HepG2 (cell line): ENCODE measurements at regions not wholly inside any gene's neighbourhood (a gene's known extent, or its start where the extent isn't known, plus 50 kb on each side); places are given as distances from the start of the nearest gene placed in this dataset.

Source experiments
- AGO2 ChIP-seq: fragments of 200-400 bp; formaldehyde crosslinking; optimal IDR thresholded peaks from 2 replicates; pipeline ENCODE3; 2017; ENCODE audit warnings: mild to moderate bottlenecking, low read depth, low read length, moderate library complexity
- CEBPB ChIP-seq: IDR thresholded peaks from 2 replicates; pipeline ENCODE4 v1.6.1; 2011; ENCODE audit warnings: low read depth, low read length, improper control_type of control experiment, borderline replicate concordance
- CREB1 ChIP-seq, 2 experiments: fragments of 450-650 bp in 1 of 2; IDR thresholded peaks; 2 replicates each; pipeline ENCODE4 v1.6.1; 2016 to 2017; ENCODE audit warnings: control low read depth in 1 of 2, mild to moderate bottlenecking in 1 of 2, missing compliant biosample characterization in 1 of 2, missing genetic modification characterization in 1 of 2
- GFI1 ChIP-seq: sonication (generic); formaldehyde crosslinking; IDR thresholded peaks from 2 replicates; pipeline ENCODE4 v1.5.0; 2020; ENCODE audit warnings: missing genetic modification reagents, mild to moderate bottlenecking, borderline replicate concordance
- KAT8 ChIP-seq: IDR thresholded peaks from 2 replicates; pipeline ENCODE4 v1.6.1; 2016; ENCODE audit warnings: missing genetic modification reagents, missing compliant biosample characterization
- NBN ChIP-seq: fragments of 450-650 bp; conservative IDR thresholded peaks from 2 replicates; pipeline ENCODE4 v1.6.1; 2017
- RFX1 ChIP-seq: fragments of 450-650 bp; IDR thresholded peaks from 2 replicates; pipeline ENCODE4 v1.6.1; 2017
- SIN3A ChIP-seq: IDR thresholded peaks from 2 replicates; pipeline ENCODE4 v1.6.1; 2011; ENCODE audit warnings: low read depth, mild to moderate bottlenecking, control low read depth, low read length, borderline replicate concordance
- SOX6 ChIP-seq, 2 experiments: fragments of 450-650 bp in 1 of 2; sonication (generic) in 1 of 2; formaldehyde crosslinking in 1 of 2; IDR thresholded peaks; 2 replicates each; pipeline versions ENCODE4 v1.4.0 to v1.6.1; 2017 to 2020; ENCODE audit warnings: antibody characterized with exemption in 1 of 2, mild to moderate bottlenecking in 1 of 2, missing genetic modification reagents in 1 of 2
- SP4 ChIP-seq: sonication (generic); formaldehyde crosslinking; IDR thresholded peaks from 2 replicates; pipeline ENCODE4 v1.8.1; 2023; ENCODE audit warnings: mild to moderate bottlenecking, missing genetic modification reagents
- TBX3 ChIP-seq: fragments of 450-650 bp; IDR thresholded peaks from 2 replicates; pipeline ENCODE4 v1.6.1; 2017; ENCODE audit warnings: antibody characterized with exemption, mild to moderate bottlenecking, inconsistent platforms, borderline replicate concordance
- ZFP41 ChIP-seq: sonication (generic); formaldehyde crosslinking; IDR thresholded peaks from 2 replicates; pipeline ENCODE4 v1.4.0; 2020; ENCODE audit warnings: mild to moderate bottlenecking, missing genetic modification reagents, borderline replicate concordance
- ZNF207 ChIP-seq: fragments of 450-650 bp; IDR thresholded peaks from 2 replicates; pipeline ENCODE4 v1.6.1; 2016; ENCODE audit warnings: antibody characterized with exemption, borderline replicate concordance
- ZNF224 ChIP-seq: sonication (generic); formaldehyde crosslinking; IDR thresholded peaks from 2 replicates; pipeline ENCODE4 v1.5.0; 2020; ENCODE audit warnings: mild to moderate bottlenecking, missing genetic modification reagents
- ZNF264 ChIP-seq: sonication (generic); formaldehyde crosslinking; IDR thresholded peaks from 2 replicates; pipeline ENCODE4 v1.4.0; 2020; ENCODE audit warnings: missing genetic modification reagents
- ZNF282 ChIP-seq: fragments of 450-650 bp; IDR thresholded peaks from 2 replicates; pipeline ENCODE4 v1.6.1; 2018; ENCODE audit not compliant: partially characterized antibody
- TF ChIP-seq, protein P1 (sequence below): sonication (generic); formaldehyde crosslinking; IDR thresholded peaks from 2 replicates; pipeline ENCODE4 v1.5.1; 2020; ENCODE audit warnings: mild to moderate bottlenecking, missing genetic modification reagents, borderline replicate concordance
- TF ChIP-seq, protein P2 (sequence below): sonication (generic); formaldehyde crosslinking; conservative IDR thresholded peaks from 2 replicates; pipeline ENCODE4 v1.4.0; 2020; ENCODE audit warnings: missing genetic modification reagents
- TF ChIP-seq, protein P3 (sequence below): sonication (generic); formaldehyde crosslinking; IDR thresholded peaks from 2 replicates; pipeline ENCODE4 v1.5.0; 2020; ENCODE audit warnings: missing genetic modification reagents

DNA sequence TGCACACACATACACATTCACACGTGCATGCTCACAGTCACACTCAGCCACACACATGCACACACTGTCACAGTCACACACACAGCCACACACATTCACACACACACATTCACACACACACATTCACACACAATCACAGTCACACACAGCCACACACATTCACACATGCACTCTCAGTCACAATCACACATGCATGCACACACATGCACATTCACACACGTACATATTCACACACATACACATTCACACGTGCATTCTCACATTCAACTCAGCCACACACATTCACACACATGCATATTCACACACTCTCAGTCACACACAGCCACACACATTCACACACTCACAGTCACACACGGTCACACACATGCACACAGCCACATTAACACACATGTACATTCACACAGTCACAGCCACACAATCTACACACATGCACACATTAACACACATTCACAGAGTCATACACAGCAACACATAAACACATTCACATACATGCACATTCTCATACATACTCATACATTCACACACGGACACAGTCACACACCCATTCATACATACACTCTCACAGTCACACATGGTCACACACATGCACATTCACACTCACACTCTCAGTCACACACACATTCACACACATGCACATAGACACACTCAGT, 239.8 kb downstream of the EIPR1 start (continued):
- TF ChIP-seq CREB1 (IDR thresholded peaks at IDR 0.05) (peak; percentile 34; the same call in 1 of the 2 replicates), CREB1 (CRISPR knock-in tag; IDR thresholded peaks at IDR 0.05) (no peak), SP4 (CRISPR knock-in tag) (no peak), ZFP41 (no peak), ZNF264 (CRISPR knock-in tag) (no peak), KAT8 (no peak), TBX3 (no peak), RFX1 (no peak), GFI1 (CRISPR knock-in tag) (no peak), SOX6 (IDR thresholded peaks at IDR 0.05) (0 out of 2 replicates have a peak, but pooled peaks have one; percentile 10), SOX6 (CRISPR knock-in tag; IDR thresholded peaks at IDR 0.05) (no peak), NBN (0 out of 2 replicates have a peak, but pooled peaks have one; percentile 14), AGO2 (no peak), ZNF207 (peak; percentile 95), ZNF224 (no peak), ZNF282 (peak; percentile 6), SIN3A (no peak), CEBPB (no peak)
- TF ChIP-seq, protein P1, sequence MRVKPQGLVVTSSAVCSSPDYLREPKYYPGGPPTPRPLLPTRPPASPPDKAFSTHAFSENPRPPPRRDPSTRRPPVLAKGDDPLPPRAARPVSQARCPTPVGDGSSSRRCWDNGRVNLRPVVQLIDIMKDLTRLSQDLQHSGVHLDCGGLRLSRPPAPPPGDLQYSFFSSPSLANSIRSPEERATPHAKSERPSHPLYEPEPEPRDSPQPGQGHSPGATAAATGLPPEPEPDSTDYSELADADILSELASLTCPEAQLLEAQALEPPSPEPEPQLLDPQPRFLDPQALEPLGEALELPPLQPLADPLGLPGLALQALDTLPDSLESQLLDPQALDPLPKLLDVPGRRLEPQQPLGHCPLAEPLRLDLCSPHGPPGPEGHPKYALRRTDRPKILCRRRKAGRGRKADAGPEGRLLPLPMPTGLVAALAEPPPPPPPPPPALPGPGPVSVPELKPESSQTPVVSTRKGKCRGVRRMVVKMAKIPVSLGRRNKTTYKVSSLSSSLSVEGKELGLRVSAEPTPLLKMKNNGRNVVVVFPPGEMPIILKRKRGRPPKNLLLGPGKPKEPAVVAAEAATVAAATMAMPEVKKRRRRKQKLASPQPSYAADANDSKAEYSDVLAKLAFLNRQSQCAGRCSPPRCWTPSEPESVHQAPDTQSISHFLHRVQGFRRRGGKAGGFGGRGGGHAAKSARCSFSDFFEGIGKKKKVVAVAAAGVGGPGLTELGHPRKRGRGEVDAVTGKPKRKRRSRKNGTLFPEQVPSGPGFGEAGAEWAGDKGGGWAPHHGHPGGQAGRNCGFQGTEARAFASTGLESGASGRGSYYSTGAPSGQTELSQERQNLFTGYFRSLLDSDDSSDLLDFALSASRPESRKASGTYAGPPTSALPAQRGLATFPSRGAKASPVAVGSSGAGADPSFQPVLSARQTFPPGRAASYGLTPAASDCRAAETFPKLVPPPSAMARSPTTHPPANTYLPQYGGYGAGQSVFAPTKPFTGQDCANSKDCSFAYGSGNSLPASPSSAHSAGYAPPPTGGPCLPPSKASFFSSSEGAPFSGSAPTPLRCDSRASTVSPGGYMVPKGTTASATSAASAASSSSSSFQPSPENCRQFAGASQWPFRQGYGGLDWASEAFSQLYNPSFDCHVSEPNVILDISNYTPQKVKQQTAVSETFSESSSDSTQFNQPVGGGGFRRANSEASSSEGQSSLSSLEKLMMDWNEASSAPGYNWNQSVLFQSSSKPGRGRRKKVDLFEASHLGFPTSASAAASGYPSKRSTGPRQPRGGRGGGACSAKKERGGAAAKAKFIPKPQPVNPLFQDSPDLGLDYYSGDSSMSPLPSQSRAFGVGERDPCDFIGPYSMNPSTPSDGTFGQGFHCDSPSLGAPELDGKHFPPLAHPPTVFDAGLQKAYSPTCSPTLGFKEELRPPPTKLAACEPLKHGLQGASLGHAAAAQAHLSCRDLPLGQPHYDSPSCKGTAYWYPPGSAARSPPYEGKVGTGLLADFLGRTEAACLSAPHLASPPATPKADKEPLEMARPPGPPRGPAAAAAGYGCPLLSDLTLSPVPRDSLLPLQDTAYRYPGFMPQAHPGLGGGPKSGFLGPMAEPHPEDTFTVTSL = no peak
- TF ChIP-seq, protein P2, sequence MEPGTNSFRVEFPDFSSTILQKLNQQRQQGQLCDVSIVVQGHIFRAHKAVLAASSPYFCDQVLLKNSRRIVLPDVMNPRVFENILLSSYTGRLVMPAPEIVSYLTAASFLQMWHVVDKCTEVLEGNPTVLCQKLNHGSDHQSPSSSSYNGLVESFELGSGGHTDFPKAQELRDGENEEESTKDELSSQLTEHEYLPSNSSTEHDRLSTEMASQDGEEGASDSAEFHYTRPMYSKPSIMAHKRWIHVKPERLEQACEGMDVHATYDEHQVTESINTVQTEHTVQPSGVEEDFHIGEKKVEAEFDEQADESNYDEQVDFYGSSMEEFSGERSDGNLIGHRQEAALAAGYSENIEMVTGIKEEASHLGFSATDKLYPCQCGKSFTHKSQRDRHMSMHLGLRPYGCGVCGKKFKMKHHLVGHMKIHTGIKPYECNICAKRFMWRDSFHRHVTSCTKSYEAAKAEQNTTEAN = no peak
- TF ChIP-seq, protein P3, sequence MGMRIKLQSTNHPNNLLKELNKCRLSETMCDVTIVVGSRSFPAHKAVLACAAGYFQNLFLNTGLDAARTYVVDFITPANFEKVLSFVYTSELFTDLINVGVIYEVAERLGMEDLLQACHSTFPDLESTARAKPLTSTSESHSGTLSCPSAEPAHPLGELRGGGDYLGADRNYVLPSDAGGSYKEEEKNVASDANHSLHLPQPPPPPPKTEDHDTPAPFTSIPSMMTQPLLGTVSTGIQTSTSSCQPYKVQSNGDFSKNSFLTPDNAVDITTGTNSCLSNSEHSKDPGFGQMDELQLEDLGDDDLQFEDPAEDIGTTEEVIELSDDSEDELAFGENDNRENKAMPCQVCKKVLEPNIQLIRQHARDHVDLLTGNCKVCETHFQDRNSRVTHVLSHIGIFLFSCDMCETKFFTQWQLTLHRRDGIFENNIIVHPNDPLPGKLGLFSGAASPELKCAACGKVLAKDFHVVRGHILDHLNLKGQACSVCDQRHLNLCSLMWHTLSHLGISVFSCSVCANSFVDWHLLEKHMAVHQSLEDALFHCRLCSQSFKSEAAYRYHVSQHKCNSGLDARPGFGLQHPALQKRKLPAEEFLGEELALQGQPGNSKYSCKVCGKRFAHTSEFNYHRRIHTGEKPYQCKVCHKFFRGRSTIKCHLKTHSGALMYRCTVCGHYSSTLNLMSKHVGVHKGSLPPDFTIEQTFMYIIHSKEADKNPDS (CRISPR knock-in tag) = no peak
